ENCODE measurements at regions not wholly inside any gene's neighbourhood (a gene's known extent, or its start where the extent isn't known, plus 50 kb on each side); places are given as distances from the start of the nearest gene placed in this dataset.

GRCh38 chr4:10765386-10765785, 80.8 kb upstream of the CLNK start:
- no peaks in the 10 kb centered on the region for H3K9me3 ChIP-seq (ENCODE audit: control insufficient read depth, low read length)
- H3K4me3 ChIP-seq (ENCODE audit: low read depth, low read length), result no peak overlapping the region
- no peaks in the 10 kb centered on the region for H3K79me2 ChIP-seq
- TF ChIP-seq CTCF (IDR thresholded peaks at IDR 0.05), result no peak
- H2AFZ ChIP-seq, result no peak overlapping the region
- H3K36me3 ChIP-seq (ENCODE audit: control insufficient read depth, insufficient read depth, low read length), result no peaks in the 10 kb centered on the region
- no peak overlapping the region for H3K27ac ChIP-seq
- H3K27me3 ChIP-seq (ENCODE audit: control insufficient read depth, insufficient read depth, low read length), result no peaks in the 10 kb centered on the region
- no peak overlapping the region for H3K4me2 ChIP-seq (ENCODE audit: low read length)
- no peaks in the 10 kb centered on the region for H3K4me1 ChIP-seq
- no peak overlapping the region for H3K9ac ChIP-seq

GRCh38 chr4:10762561-10762960, 78.0 kb upstream of the CLNK start:
- H3K4me3 ChIP-seq (ENCODE audit: low read depth, low read length), result no peak overlapping the region
- H3K36me3 ChIP-seq (ENCODE audit: control insufficient read depth, insufficient read depth, low read length), result no peaks in the 10 kb centered on the region
- H3K79me2 ChIP-seq, result no peaks in the 10 kb centered on the region
- H2AFZ ChIP-seq, result no peak overlapping the region
- no peaks in the 10 kb centered on the region for H3K9me3 ChIP-seq (ENCODE audit: control insufficient read depth, low read length)
- TF ChIP-seq CTCF (IDR thresholded peaks at IDR 0.05), result no peak
- no peak overlapping the region for H3K9ac ChIP-seq
- no peaks in the 10 kb centered on the region for H3K27me3 ChIP-seq (ENCODE audit: control insufficient read depth, insufficient read depth, low read length)
- no peaks in the 10 kb centered on the region for H3K4me1 ChIP-seq
- H3K27ac ChIP-seq, result no peak overlapping the region
- no peak overlapping the region for H3K4me2 ChIP-seq (ENCODE audit: low read length)

- no peak overlapping the region for H3K4me2 ChIP-seq (ENCODE audit: low read length)
Measured at GRCh38 chr4:10761903-10762302, 77.3 kb upstream of the CLNK start.

GRCh38 chr4:10760086-10760485, 75.5 kb upstream of the CLNK start:
- Histone ChIP-seq H3K27me3 (ENCODE audit: control insufficient read depth, insufficient read depth, low read length) (no peaks in the 10 kb centered on the region), H3K79me2 (no peaks in the 10 kb centered on the region), H3K4me3 (ENCODE audit: low read depth, low read length) (no peak overlapping the region), H3K4me2 (ENCODE audit: low read length) (no peak overlapping the region), H3K27ac (no peak overlapping the region), H3K9ac (no peak overlapping the region), H3K36me3 (ENCODE audit: control insufficient read depth, insufficient read depth, low read length) (no peaks in the 10 kb centered on the region), H3K4me1 (no peaks in the 10 kb centered on the region), H3K9me3 (ENCODE audit: control insufficient read depth, low read length) (no peaks in the 10 kb centered on the region), H2AFZ (no peak overlapping the region)
- no peak for TF ChIP-seq CTCF (IDR thresholded peaks at IDR 0.05)

More at GRCh38 chr4:10761903-10762302, 77.3 kb upstream of the CLNK start:
- H2AFZ ChIP-seq, result no peak overlapping the region
- H3K4me1 ChIP-seq, result no peaks in the 10 kb centered on the region
- no peak overlapping the region for H3K9ac ChIP-seq
- no peak for TF ChIP-seq CTCF (IDR thresholded peaks at IDR 0.05)
- no peak overlapping the region for H3K4me3 ChIP-seq (ENCODE audit: low read depth, low read length)
- no peaks in the 10 kb centered on the region for H3K27me3 ChIP-seq (ENCODE audit: control insufficient read depth, insufficient read depth, low read length)
- H3K79me2 ChIP-seq, result no peaks in the 10 kb centered on the region
- H3K27ac ChIP-seq, result no peak overlapping the region
- H3K36me3 ChIP-seq (ENCODE audit: control insufficient read depth, insufficient read depth, low read length), result no peaks in the 10 kb centered on the region
- H3K9me3 ChIP-seq (ENCODE audit: control insufficient read depth, low read length), result no peaks in the 10 kb centered on the region

GRCh38 chr4:10758906-10759305, 74.3 kb upstream of the CLNK start:
- Histone ChIP-seq H3K4me2 (ENCODE audit: low read length) (no peak overlapping the region), H3K27ac (no peak overlapping the region), H3K79me2 (no peaks in the 10 kb centered on the region), H2AFZ (no peak overlapping the region), H3K27me3 (ENCODE audit: control insufficient read depth, insufficient read depth, low read length) (no peaks in the 10 kb centered on the region), H3K36me3 (ENCODE audit: control insufficient read depth, insufficient read depth, low read length) (no peaks in the 10 kb centered on the region), H3K9me3 (ENCODE audit: control insufficient read depth, low read length) (no peaks in the 10 kb centered on the region), H3K4me1 (no peaks in the 10 kb centered on the region), H3K4me3 (ENCODE audit: low read depth, low read length) (no peak overlapping the region), H3K9ac (no peak overlapping the region)
- TF ChIP-seq CTCF (IDR thresholded peaks at IDR 0.05), result no peak
